ENCODE measurements at regions not wholly inside any gene's neighbourhood (a gene's known extent, or its start where the extent isn't known, plus 50 kb on each side); places are given as distances from the start of the nearest gene placed in this dataset.

- TF ChIP-seq POLR2A (IDR thresholded peaks at IDR 0.05) = no peak
- TF ChIP-seq CTCF (IDR thresholded peaks at IDR 0.05) = no peak
- no peak for TF ChIP-seq POLR2AphosphoS5 (IDR thresholded peaks at IDR 0.05)
- TF ChIP-seq EP300 (IDR thresholded peaks at IDR 0.05) = no peak
Observed at GRCh38 chr5:124421584-124421983, 324.9 kb downstream of the ZNF608 start.
